ENCODE measurements at regions not wholly inside any gene's neighbourhood (a gene's known extent, or its start where the extent isn't known, plus 50 kb on each side); places are given as distances from the start of the nearest gene placed in this dataset.

DNA sequence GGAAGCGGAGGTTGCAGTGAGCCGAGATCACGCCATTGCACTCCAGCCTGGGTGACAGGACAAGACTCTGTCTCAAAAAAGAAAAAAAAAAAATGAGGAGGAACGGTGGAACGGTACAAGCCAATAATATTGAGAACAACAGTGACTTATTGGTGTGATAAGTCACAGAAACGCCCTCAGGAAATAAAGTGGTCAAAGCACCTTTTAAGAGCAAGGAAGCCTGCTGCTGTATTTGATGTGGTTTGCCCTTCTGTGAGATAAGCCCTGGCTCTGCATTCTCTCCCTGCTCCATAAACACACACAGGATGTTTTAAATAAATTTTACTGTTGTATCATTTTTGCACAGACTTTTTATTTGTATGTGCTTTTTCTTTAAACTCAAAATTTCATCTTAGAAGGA, 269.9 kb upstream of the MSX2 start:
- TF ChIP-seq, protein P1, sequence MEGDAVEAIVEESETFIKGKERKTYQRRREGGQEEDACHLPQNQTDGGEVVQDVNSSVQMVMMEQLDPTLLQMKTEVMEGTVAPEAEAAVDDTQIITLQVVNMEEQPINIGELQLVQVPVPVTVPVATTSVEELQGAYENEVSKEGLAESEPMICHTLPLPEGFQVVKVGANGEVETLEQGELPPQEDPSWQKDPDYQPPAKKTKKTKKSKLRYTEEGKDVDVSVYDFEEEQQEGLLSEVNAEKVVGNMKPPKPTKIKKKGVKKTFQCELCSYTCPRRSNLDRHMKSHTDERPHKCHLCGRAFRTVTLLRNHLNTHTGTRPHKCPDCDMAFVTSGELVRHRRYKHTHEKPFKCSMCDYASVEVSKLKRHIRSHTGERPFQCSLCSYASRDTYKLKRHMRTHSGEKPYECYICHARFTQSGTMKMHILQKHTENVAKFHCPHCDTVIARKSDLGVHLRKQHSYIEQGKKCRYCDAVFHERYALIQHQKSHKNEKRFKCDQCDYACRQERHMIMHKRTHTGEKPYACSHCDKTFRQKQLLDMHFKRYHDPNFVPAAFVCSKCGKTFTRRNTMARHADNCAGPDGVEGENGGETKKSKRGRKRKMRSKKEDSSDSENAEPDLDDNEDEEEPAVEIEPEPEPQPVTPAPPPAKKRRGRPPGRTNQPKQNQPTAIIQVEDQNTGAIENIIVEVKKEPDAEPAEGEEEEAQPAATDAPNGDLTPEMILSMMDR (conservative IDR thresholded peaks at IDR 0.05; ENCODE audit: low read length), result no peak
- TF ChIP-seq EZH2phosphoT487 (IDR thresholded peaks at IDR 0.05; ENCODE audit: borderline replicate concordance, low read depth, low read length), result no peak

All from OCI-LY7 (cell line).